Sigmoid colon (tissue), 6 donors: ENCODE measurements at regions not wholly inside any gene's neighbourhood (a gene's known extent, or its start where the extent isn't known, plus 50 kb on each side); places are given as distances from the start of the nearest gene placed in this dataset.

Experiments
- DNase-seq: peaks from one replicate; pipeline ENCODE4 v3.0.0-alpha.2; 2019
- H3K27ac ChIP-seq, 4 donors: fragments of 200-600 bp; sonication (generic); one replicate each; pipeline ENCODE4 v1.5.1; 2016 to 2019; ENCODE audit warnings: mild to moderate bottlenecking in 1 of 4
- H3K27me3 ChIP-seq, 3 donors: fragments of 200-600 bp; sonication (generic); one replicate each; pipeline ENCODE4 v1.5.1; 2019; ENCODE audit warnings: mild to moderate bottlenecking in 1 of 3
- H3K36me3 ChIP-seq, 4 donors: fragments of 200-600 bp; sonication (generic); one replicate each; pipeline ENCODE4 v1.5.1; 2016 to 2019
- H3K4me1 ChIP-seq, 4 donors: fragments of 200-600 bp; sonication (generic); one replicate each; pipeline ENCODE4 v1.5.1; 2017 to 2019
- H3K4me3 ChIP-seq, 4 donors: fragments of 200-600 bp; sonication (generic); one replicate each; pipeline ENCODE4 v1.5.1; 2017 to 2019; ENCODE audit warnings: mild to moderate bottlenecking in 2 of 4, moderate library complexity in 1 of 4
- H3K9me3 ChIP-seq, 4 donors: fragments of 200-600 bp in 3 of 4; sonication (generic) in 3 of 4; one replicate each; pipeline versions ENCODE4 v1.5.1 to v1.6.1; 2013 to 2019
- CTCF ChIP-seq, 4 experiments: fragments of 450-650 bp in 3 of 4; fragments of 200-600 bp in 1 of 4; IDR thresholded peaks; one replicate each; pipeline ENCODE4 v1.5.1; 2016 to 2019; ENCODE audit warnings: antibody characterized with exemption in 4 of 4, mild to moderate bottlenecking in 3 of 4, moderate library complexity in 2 of 4
- EP300 ChIP-seq, 4 donors: sonication (generic); formaldehyde crosslinking; IDR thresholded peaks; one replicate each; pipeline ENCODE4 v1.6.1; 2017; ENCODE audit warnings: antibody characterized with exemption in 4 of 4
- POLR2A ChIP-seq, 2 donors: fragments of 450-650 bp; IDR thresholded peaks; one replicate each; pipeline ENCODE4 v1.6.1; 2016; ENCODE audit warnings: antibody characterized with exemption in 2 of 2, mild to moderate bottlenecking in 2 of 2, moderate library complexity in 2 of 2
- POLR2AphosphoS5 ChIP-seq, 4 donors: sonication (generic); formaldehyde crosslinking; IDR thresholded peaks; one replicate each; pipeline ENCODE4 v1.6.1; 2017; ENCODE audit warnings: antibody characterized with exemption in 4 of 4
- WGBS, 2 donors: extraction: QIAGEN DNeasy Blood & Tissue Kit; methylation state at CpG; one replicate each; pipeline ENCODE4 v1.1.7; 2013; 5-methylcytosine and 5-hydroxymethylcytosine counted together
- intact Hi-C: fragments of 100-400 bp; cut with DNase I; formaldehyde crosslinking; loops from one replicate; pipeline ENCODE4 v1.15.1; 2023
- donor health status: healthy with polysubstance abuse.
- donor health status: healthy.

- intact Hi-C loops: no loop called here
- Histone ChIP-seq H3K36me3 (no peaks in the 10 kb centered on the region), H3K9me3 (peaks cover 0 to 2% (median 0%) of the 10 kb centered on the region in 4 donors), H3K4me1 (peaks cover 0 to 4% (median 1%) of the 10 kb centered on the region in 4 donors), H3K27ac (no peak overlapping the region), H3K4me3 (no peak overlapping the region), H3K27me3 (no peaks in the 10 kb centered on the region)
- DNase-seq: no peak
- TF ChIP-seq POLR2A (IDR thresholded peaks at IDR 0.05): no peak
- TF ChIP-seq CTCF (IDR thresholded peaks at IDR 0.05): no peak
- no peak for TF ChIP-seq EP300 (IDR thresholded peaks at IDR 0.05)
- no peak for TF ChIP-seq POLR2AphosphoS5 (IDR thresholded peaks at IDR 0.05)
- WGBS, 2 donors: 42 to 73% methylated on average over 14 of the region's 14 CpGs
Measured at GRCh38 chr21:41631564-41632461, 123.9 kb upstream of the TMPRSS2 start.

GRCh38 chr21:41630917-41631316 lies 123.0 kb upstream of the TMPRSS2 start:
- 87 to 92% methylated on average over 17 of the region's 17 CpGs for WGBS, 2 donors
- Histone ChIP-seq H3K4me3 (no peak overlapping the region), H3K27me3 (peaks cover 0 to 6% (median 0%) of the 10 kb centered on the region in 3 donors), H3K9me3 (peaks cover 0 to 2% (median 0%) of the 10 kb centered on the region in 4 donors), H3K4me1 (no peaks in the 10 kb centered on the region), H3K36me3 (no peaks in the 10 kb centered on the region), H3K27ac (no peak overlapping the region)
- intact Hi-C loops: no loop called here
- DNase-seq: no peak
- TF ChIP-seq EP300 (IDR thresholded peaks at IDR 0.05): no peak
- TF ChIP-seq CTCF (IDR thresholded peaks at IDR 0.05): no peak
- TF ChIP-seq POLR2AphosphoS5 (IDR thresholded peaks at IDR 0.05): no peak
- TF ChIP-seq POLR2A (IDR thresholded peaks at IDR 0.05): no peak

- peaks cover 0 to 6% (median 0%) of the 10 kb centered on the region in 3 donors for H3K27me3 ChIP-seq
- TF ChIP-seq EP300 (IDR thresholded peaks at IDR 0.05) (no peak), CTCF (IDR thresholded peaks at IDR 0.05) (no peak), POLR2AphosphoS5 (IDR thresholded peaks at IDR 0.05) (peak in 1 of 4 donors; percentile 4), POLR2A (IDR thresholded peaks at IDR 0.05) (no peak)
- DNase-seq: no peak
- no peak overlapping the region for H3K27ac ChIP-seq
- H3K4me1 ChIP-seq: no peaks in the 10 kb centered on the region
- intact Hi-C loops: no loop called here
- 14 to 66% methylated on average over 14 of the region's 14 CpGs for WGBS, 2 donors
- H3K4me3 ChIP-seq: no peak overlapping the region
- peaks cover 0 to 2% (median 0%) of the 10 kb centered on the region in 4 donors for H3K9me3 ChIP-seq
- no peaks in the 10 kb centered on the region for H3K36me3 ChIP-seq
Measured at GRCh38 chr21:41630249-41630648, 122.3 kb upstream of the TMPRSS2 start.

GRCh38 chr21:41628256-41628655 lies 120.3 kb upstream of the TMPRSS2 start:
- TF ChIP-seq EP300 (IDR thresholded peaks at IDR 0.05) (no peak), POLR2A (IDR thresholded peaks at IDR 0.05) (no peak), POLR2AphosphoS5 (IDR thresholded peaks at IDR 0.05) (no peak), CTCF (IDR thresholded peaks at IDR 0.05) (no peak)
- no peak overlapping the region for H3K4me3 ChIP-seq
- H3K36me3 ChIP-seq: no peaks in the 10 kb centered on the region
- WGBS, 2 donors: 30 to 65% methylated on average over 4 of the region's 4 CpGs
- DNase-seq: no peak
- no peak overlapping the region for H3K27ac ChIP-seq
- H3K9me3 ChIP-seq: peaks cover 0 to 2% (median 0%) of the 10 kb centered on the region in 4 donors
- intact Hi-C loops: no loop called here
- H3K27me3 ChIP-seq: peaks cover 0 to 6% (median 0%) of the 10 kb centered on the region in 3 donors
- H3K4me1 ChIP-seq: no peaks in the 10 kb centered on the region
